ENCODE measurements at regions not wholly inside any gene's neighbourhood (a gene's known extent, or its start where the extent isn't known, plus 50 kb on each side); places are given as distances from the start of the nearest gene placed in this dataset.
"Not testable (repeated sequence)": the region's sequence is repeated elsewhere in the genome, so short reads cannot be mapped to it uniquely, and the experiment has no call there.

DNA sequence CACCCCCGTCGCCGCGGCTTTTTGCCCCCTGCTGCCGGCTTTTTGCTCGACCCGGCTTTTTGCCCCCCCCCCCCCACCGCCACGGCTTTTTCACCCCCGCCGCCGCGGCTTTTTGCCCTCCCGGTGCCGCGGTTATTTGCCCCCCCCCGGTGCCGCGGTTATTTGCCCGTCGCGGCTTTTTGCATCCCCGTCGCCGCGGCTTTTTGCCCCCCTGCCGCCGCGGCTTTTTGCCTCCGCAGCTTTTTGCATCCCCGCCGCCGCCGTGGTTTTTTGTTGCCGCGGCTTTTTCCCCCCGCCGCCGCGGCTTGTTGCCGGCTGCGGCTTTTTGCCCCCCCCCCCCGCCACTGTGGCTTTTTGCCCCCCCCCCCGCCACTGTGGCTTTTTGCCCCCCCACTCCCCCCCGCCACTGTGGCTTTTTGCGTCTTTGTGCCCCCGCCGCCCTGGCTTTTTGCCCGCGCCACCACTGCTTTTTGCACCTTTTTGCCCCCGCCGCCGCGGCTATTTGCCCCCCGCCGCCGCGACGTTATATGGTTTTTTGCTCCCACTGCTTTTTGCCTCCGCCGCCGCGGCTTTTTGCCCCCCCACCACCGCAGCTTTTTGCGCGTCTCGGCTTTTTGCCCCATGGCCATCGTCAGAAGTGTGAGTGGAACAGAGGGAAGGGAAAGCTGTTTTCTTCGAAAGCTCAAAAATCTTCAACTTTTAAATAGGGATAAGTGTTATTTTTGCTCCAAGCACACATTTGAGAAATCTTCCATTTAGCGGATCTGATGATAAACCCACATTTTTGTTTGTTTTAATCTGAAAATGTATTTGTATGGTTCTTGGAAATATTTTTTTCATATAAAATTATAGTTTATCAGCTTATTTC is 2787.6 kb downstream of the RPIA start:
- TF ChIP-seq, protein P1, sequence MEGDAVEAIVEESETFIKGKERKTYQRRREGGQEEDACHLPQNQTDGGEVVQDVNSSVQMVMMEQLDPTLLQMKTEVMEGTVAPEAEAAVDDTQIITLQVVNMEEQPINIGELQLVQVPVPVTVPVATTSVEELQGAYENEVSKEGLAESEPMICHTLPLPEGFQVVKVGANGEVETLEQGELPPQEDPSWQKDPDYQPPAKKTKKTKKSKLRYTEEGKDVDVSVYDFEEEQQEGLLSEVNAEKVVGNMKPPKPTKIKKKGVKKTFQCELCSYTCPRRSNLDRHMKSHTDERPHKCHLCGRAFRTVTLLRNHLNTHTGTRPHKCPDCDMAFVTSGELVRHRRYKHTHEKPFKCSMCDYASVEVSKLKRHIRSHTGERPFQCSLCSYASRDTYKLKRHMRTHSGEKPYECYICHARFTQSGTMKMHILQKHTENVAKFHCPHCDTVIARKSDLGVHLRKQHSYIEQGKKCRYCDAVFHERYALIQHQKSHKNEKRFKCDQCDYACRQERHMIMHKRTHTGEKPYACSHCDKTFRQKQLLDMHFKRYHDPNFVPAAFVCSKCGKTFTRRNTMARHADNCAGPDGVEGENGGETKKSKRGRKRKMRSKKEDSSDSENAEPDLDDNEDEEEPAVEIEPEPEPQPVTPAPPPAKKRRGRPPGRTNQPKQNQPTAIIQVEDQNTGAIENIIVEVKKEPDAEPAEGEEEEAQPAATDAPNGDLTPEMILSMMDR (tag by site-specific recombination; IDR thresholded peaks at IDR 0.05), result not testable (repeated sequence)
- not testable (repeated sequence) for TF ChIP-seq ZXDB (tag by site-specific recombination; IDR thresholded peaks at IDR 0.05); ZNF121 (tag by site-specific recombination; IDR thresholded peaks at IDR 0.05); ZNF548 (tag by site-specific recombination; IDR thresholded peaks at IDR 0.05); REST (tag by site-specific recombination; IDR thresholded peaks at IDR 0.05); ZNF621 (tag by site-specific recombination; IDR thresholded peaks at IDR 0.05); ZNF549 (tag by site-specific recombination; IDR thresholded peaks at IDR 0.05); ZNF555 (tag by site-specific recombination; conservative IDR thresholded peaks at IDR 0.05); ZNF843 (tag by site-specific recombination; IDR thresholded peaks at IDR 0.05); ZBTB8A (tag by site-specific recombination; IDR thresholded peaks at IDR 0.05); ZNF639 (tag by site-specific recombination; IDR thresholded peaks at IDR 0.05)
- TF ChIP-seq, protein P2, sequence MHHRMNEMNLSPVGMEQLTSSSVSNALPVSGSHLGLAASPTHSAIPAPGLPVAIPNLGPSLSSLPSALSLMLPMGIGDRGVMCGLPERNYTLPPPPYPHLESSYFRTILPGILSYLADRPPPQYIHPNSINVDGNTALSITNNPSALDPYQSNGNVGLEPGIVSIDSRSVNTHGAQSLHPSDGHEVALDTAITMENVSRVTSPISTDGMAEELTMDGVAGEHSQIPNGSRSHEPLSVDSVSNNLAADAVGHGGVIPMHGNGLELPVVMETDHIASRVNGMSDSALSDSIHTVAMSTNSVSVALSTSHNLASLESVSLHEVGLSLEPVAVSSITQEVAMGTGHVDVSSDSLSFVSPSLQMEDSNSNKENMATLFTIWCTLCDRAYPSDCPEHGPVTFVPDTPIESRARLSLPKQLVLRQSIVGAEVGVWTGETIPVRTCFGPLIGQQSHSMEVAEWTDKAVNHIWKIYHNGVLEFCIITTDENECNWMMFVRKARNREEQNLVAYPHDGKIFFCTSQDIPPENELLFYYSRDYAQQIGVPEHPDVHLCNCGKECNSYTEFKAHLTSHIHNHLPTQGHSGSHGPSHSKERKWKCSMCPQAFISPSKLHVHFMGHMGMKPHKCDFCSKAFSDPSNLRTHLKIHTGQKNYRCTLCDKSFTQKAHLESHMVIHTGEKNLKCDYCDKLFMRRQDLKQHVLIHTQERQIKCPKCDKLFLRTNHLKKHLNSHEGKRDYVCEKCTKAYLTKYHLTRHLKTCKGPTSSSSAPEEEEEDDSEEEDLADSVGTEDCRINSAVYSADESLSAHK (tag by site-specific recombination; IDR thresholded peaks at IDR 0.05), result not testable (repeated sequence)
- TF ChIP-seq, protein P3, sequence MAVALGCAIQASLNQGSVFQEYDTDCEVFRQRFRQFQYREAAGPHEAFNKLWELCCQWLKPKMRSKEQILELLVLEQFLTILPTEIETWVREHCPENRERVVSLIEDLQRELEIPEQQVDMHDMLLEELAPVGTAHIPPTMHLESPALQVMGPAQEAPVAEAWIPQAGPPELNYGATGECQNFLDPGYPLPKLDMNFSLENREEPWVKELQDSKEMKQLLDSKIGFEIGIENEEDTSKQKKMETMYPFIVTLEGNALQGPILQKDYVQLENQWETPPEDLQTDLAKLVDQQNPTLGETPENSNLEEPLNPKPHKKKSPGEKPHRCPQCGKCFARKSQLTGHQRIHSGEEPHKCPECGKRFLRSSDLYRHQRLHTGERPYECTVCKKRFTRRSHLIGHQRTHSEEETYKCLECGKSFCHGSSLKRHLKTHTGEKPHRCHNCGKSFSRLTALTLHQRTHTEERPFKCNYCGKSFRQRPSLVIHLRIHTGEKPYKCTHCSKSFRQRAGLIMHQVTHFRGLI (tag by site-specific recombination; IDR thresholded peaks at IDR 0.05), result not testable (repeated sequence)
